ENCODE measurements at regions not wholly inside any gene's neighbourhood (a gene's known extent, or its start where the extent isn't known, plus 50 kb on each side); places are given as distances from the start of the nearest gene placed in this dataset.

GRCh38 chr5:67350618-67351201 lies 154.1 kb upstream of the CD180 start:
- Histone ChIP-seq H3K4me3 (ENCODE audit: low read depth, low read length) (no peak overlapping the region), H3K27ac (ENCODE audit: low read depth, low read length) (no peak overlapping the region), H3K9ac (ENCODE audit: low read length) (no peak overlapping the region), H3K4me1 (ENCODE audit: control insufficient read depth, insufficient read depth, low read length) (peaks cover 20% of the 10 kb centered on the region), H3K27me3 (ENCODE audit: control insufficient read depth, insufficient read depth, low read length) (no peaks in the 10 kb centered on the region), H3K36me3 (ENCODE audit: control insufficient read depth, insufficient read depth, low read length) (no peaks in the 10 kb centered on the region), H3K9me3 (ENCODE audit: control insufficient read depth, insufficient read depth, low read depth, low read length) (no peaks in the 10 kb centered on the region)

- Histone ChIP-seq H3K36me3 (ENCODE audit: control insufficient read depth, insufficient read depth, low read length) (no peaks in the 10 kb centered on the region), H3K4me1 (ENCODE audit: control insufficient read depth, insufficient read depth, low read length) (peaks cover 20% of the 10 kb centered on the region), H3K27me3 (ENCODE audit: control insufficient read depth, insufficient read depth, low read length) (no peaks in the 10 kb centered on the region), H3K9me3 (ENCODE audit: control insufficient read depth, insufficient read depth, low read depth, low read length) (0 out of 2 replicates have a peak, but pooled peaks cover 2% of the 10 kb centered on the region), H3K27ac (ENCODE audit: low read depth, low read length) (no peak overlapping the region), H3K9ac (ENCODE audit: low read length) (no peak overlapping the region), H3K4me3 (ENCODE audit: low read depth, low read length) (no peak overlapping the region)
Observed at GRCh38 chr5:67350185-67350584, 153.6 kb upstream of the CD180 start.

GRCh38 chr5:67347821-67348220 lies 151.2 kb upstream of the CD180 start:
- Histone ChIP-seq H3K4me3 (ENCODE audit: low read depth, low read length) (no peak overlapping the region), H3K4me1 (ENCODE audit: control insufficient read depth, insufficient read depth, low read length) (peaks cover 10% of the 10 kb centered on the region; the same call in 1 of the 2 replicates), H3K27me3 (ENCODE audit: control insufficient read depth, insufficient read depth, low read length) (no peaks in the 10 kb centered on the region), H3K27ac (ENCODE audit: low read depth, low read length) (no peak overlapping the region), H3K36me3 (ENCODE audit: control insufficient read depth, insufficient read depth, low read length) (no peaks in the 10 kb centered on the region), H3K9ac (ENCODE audit: low read length) (no peak overlapping the region), H3K9me3 (ENCODE audit: control insufficient read depth, insufficient read depth, low read depth, low read length) (peaks cover 14% of the 10 kb centered on the region; the same call in 1 of the 2 replicates)

- Histone ChIP-seq H3K27ac (ENCODE audit: low read depth, low read length) (no peak overlapping the region), H3K36me3 (ENCODE audit: control insufficient read depth, insufficient read depth, low read length) (no peaks in the 10 kb centered on the region), H3K4me1 (ENCODE audit: control insufficient read depth, insufficient read depth, low read length) (peaks cover 10% of the 10 kb centered on the region; the same call in 1 of the 2 replicates)
Observed at GRCh38 chr5:67346611-67347010, 150.0 kb upstream of the CD180 start.

GRCh38 chr5:67344870-67345269 lies 148.3 kb upstream of the CD180 start:
- H3K4me3 ChIP-seq (ENCODE audit: low read depth, low read length): no peak overlapping the region
- H3K4me1 ChIP-seq (ENCODE audit: control insufficient read depth, insufficient read depth, low read length): peaks cover 10% of the 10 kb centered on the region; the same call in 1 of the 2 replicates
- H3K9ac ChIP-seq (ENCODE audit: low read length): no peak overlapping the region
- H3K27ac ChIP-seq (ENCODE audit: low read depth, low read length): no peak overlapping the region
- no peaks in the 10 kb centered on the region for H3K36me3 ChIP-seq (ENCODE audit: control insufficient read depth, insufficient read depth, low read length)
- H3K9me3 ChIP-seq (ENCODE audit: control insufficient read depth, insufficient read depth, low read depth, low read length): peaks cover 14% of the 10 kb centered on the region; the same call in 1 of the 2 replicates
- H3K27me3 ChIP-seq (ENCODE audit: control insufficient read depth, insufficient read depth, low read length): no peaks in the 10 kb centered on the region

More at GRCh38 chr5:67346611-67347010, 150.0 kb upstream of the CD180 start:
- Histone ChIP-seq H3K9me3 (ENCODE audit: control insufficient read depth, insufficient read depth, low read depth, low read length) (peaks cover 14% of the 10 kb centered on the region; the same call in 1 of the 2 replicates), H3K9ac (ENCODE audit: low read length) (no peak overlapping the region), H3K4me3 (ENCODE audit: low read depth, low read length) (no peak overlapping the region), H3K27me3 (ENCODE audit: control insufficient read depth, insufficient read depth, low read length) (no peaks in the 10 kb centered on the region)

GRCh38 chr5:67343835-67344234 lies 147.2 kb upstream of the CD180 start:
- no peak overlapping the region for H3K9ac ChIP-seq (ENCODE audit: low read length)

GRCh38 chr5:67341478-67341877 lies 144.9 kb upstream of the CD180 start:
- Histone ChIP-seq H3K9me3 (ENCODE audit: control insufficient read depth, insufficient read depth, low read depth, low read length) (peaks cover 14% of the 10 kb centered on the region; the same call in 1 of the 2 replicates), H3K36me3 (ENCODE audit: control insufficient read depth, insufficient read depth, low read length) (no peaks in the 10 kb centered on the region), H3K27me3 (ENCODE audit: control insufficient read depth, insufficient read depth, low read length) (no peaks in the 10 kb centered on the region), H3K27ac (ENCODE audit: low read depth, low read length) (no peak overlapping the region), H3K4me1 (ENCODE audit: control insufficient read depth, insufficient read depth, low read length) (no peaks in the 10 kb centered on the region; the same call in 1 of the 2 replicates), H3K9ac (ENCODE audit: low read length) (no peak overlapping the region), H3K4me3 (ENCODE audit: low read depth, low read length) (no peak overlapping the region)

More at GRCh38 chr5:67343835-67344234, 147.2 kb upstream of the CD180 start:
- Histone ChIP-seq H3K4me3 (ENCODE audit: low read depth, low read length) (no peak overlapping the region), H3K27ac (ENCODE audit: low read depth, low read length) (no peak overlapping the region), H3K4me1 (ENCODE audit: control insufficient read depth, insufficient read depth, low read length) (peaks cover 10% of the 10 kb centered on the region; the same call in 1 of the 2 replicates), H3K36me3 (ENCODE audit: control insufficient read depth, insufficient read depth, low read length) (no peaks in the 10 kb centered on the region), H3K9me3 (ENCODE audit: control insufficient read depth, insufficient read depth, low read depth, low read length) (peaks cover 14% of the 10 kb centered on the region; the same call in 1 of the 2 replicates), H3K27me3 (ENCODE audit: control insufficient read depth, insufficient read depth, low read length) (no peaks in the 10 kb centered on the region)

- H3K9ac ChIP-seq (ENCODE audit: low read length): no peak overlapping the region
- no peaks in the 10 kb centered on the region for H3K36me3 ChIP-seq (ENCODE audit: control insufficient read depth, insufficient read depth, low read length)
- peaks cover 6% of the 10 kb centered on the region; the same call in 1 of the 2 replicates for H3K9me3 ChIP-seq (ENCODE audit: control insufficient read depth, insufficient read depth, low read depth, low read length)
- no peaks in the 10 kb centered on the region for H3K4me1 ChIP-seq (ENCODE audit: control insufficient read depth, insufficient read depth, low read length)
- no peak overlapping the region for H3K4me3 ChIP-seq (ENCODE audit: low read depth, low read length)
- H3K27me3 ChIP-seq (ENCODE audit: control insufficient read depth, insufficient read depth, low read length): no peaks in the 10 kb centered on the region
- no peak overlapping the region for H3K27ac ChIP-seq (ENCODE audit: low read depth, low read length)
Observed at GRCh38 chr5:67339219-67339767, 142.7 kb upstream of the CD180 start.

GRCh38 chr5:67338421-67338820 lies 141.8 kb upstream of the CD180 start:
- Histone ChIP-seq H3K27ac (ENCODE audit: low read depth, low read length) (no peak overlapping the region), H3K27me3 (ENCODE audit: control insufficient read depth, insufficient read depth, low read length) (no peaks in the 10 kb centered on the region), H3K36me3 (ENCODE audit: control insufficient read depth, insufficient read depth, low read length) (no peaks in the 10 kb centered on the region), H3K4me3 (ENCODE audit: low read depth, low read length) (no peak overlapping the region), H3K9ac (ENCODE audit: low read length) (no peak overlapping the region), H3K9me3 (ENCODE audit: control insufficient read depth, insufficient read depth, low read depth, low read length) (no peaks in the 10 kb centered on the region), H3K4me1 (ENCODE audit: control insufficient read depth, insufficient read depth, low read length) (no peaks in the 10 kb centered on the region)

GRCh38 chr5:67337751-67338150 lies 141.2 kb upstream of the CD180 start:
- H3K9ac ChIP-seq (ENCODE audit: low read length): no peak overlapping the region
- no peaks in the 10 kb centered on the region for H3K4me1 ChIP-seq (ENCODE audit: control insufficient read depth, insufficient read depth, low read length)
- H3K27ac ChIP-seq (ENCODE audit: low read depth, low read length): no peak overlapping the region
- H3K36me3 ChIP-seq (ENCODE audit: control insufficient read depth, insufficient read depth, low read length): no peaks in the 10 kb centered on the region
- H3K4me3 ChIP-seq (ENCODE audit: low read depth, low read length): no peak overlapping the region
- no peaks in the 10 kb centered on the region for H3K27me3 ChIP-seq (ENCODE audit: control insufficient read depth, insufficient read depth, low read length)
- no peaks in the 10 kb centered on the region for H3K9me3 ChIP-seq (ENCODE audit: control insufficient read depth, insufficient read depth, low read depth, low read length)

- H3K27me3 ChIP-seq (ENCODE audit: control insufficient read depth, insufficient read depth, low read length): no peaks in the 10 kb centered on the region
- no peak overlapping the region for H3K9ac ChIP-seq (ENCODE audit: low read length)
- H3K9me3 ChIP-seq (ENCODE audit: control insufficient read depth, insufficient read depth, low read depth, low read length): no peaks in the 10 kb centered on the region
- H3K36me3 ChIP-seq (ENCODE audit: control insufficient read depth, insufficient read depth, low read length): no peaks in the 10 kb centered on the region
- H3K4me1 ChIP-seq (ENCODE audit: control insufficient read depth, insufficient read depth, low read length): no peaks in the 10 kb centered on the region
- H3K4me3 ChIP-seq (ENCODE audit: low read depth, low read length): no peak overlapping the region
- no peak overlapping the region for H3K27ac ChIP-seq (ENCODE audit: low read depth, low read length)
Observed at GRCh38 chr5:67335426-67335825, 138.8 kb upstream of the CD180 start.

Data from HUES6 (cell line).